HepG2 (cell line): ENCODE measurements at regions not wholly inside any gene's neighbourhood (a gene's known extent, or its start where the extent isn't known, plus 50 kb on each side); places are given as distances from the start of the nearest gene placed in this dataset.

ENCODE experiments used
- ATAC-seq: fragments of 200-7000 bp; cut with Tn5 transposase; 3 replicates; pipeline ENCODE4 v1.9.1; 2020; ENCODE audit warnings: mild to moderate bottlenecking, moderate library complexity
- BruUV-seq: library from RNA; stranded (reverse); fragments of 400-500 nt; replicated peaks from 2 replicates; lab custom pipeline; 2021; lab: Mats Ljungman, UMichigan
- CTCF ChIA-PET: fragments of 300-600 bp; formaldehyde crosslinking; extraction: SDS; loops from one replicate; lab custom pipeline; 2021; ENCODE audit warnings: low total read pairs, inconsistent platforms, low intra/inter-chr PET ratio; lab: Yijun Ruan, JAX
- POLR2A ChIA-PET: fragments of 350-600 bp; sonication (Branson Sonifier 250); formaldehyde crosslinking; loops from one replicate; lab custom pipeline; 2020; ENCODE audit warnings: antibody characterized with exemption, inconsistent platforms; lab: Yijun Ruan, JAX
- DNase-seq: peaks from one replicate; pipeline ENCODE4 v3.0.0-alpha.2; 2015; ENCODE audit warnings: low spot score
- FAIRE-seq: peaks from 3 replicates; lab custom pipeline; 2011; peaks lifted over from hg19 to GRCh38; lab: Jason Lieb, UNC
- H2AFZ ChIP-seq: one replicate; pipeline ENCODE4 v1.6.1; 2011; ENCODE audit warnings: low read length, inconsistent platforms
- H3K27ac ChIP-seq: fragments of 300-600 bp; 3 replicates; pipeline ENCODE4 v1.8.0; 2011; ENCODE audit warnings: mixed run types, mild to moderate bottlenecking, mixed read lengths, low read length, inconsistent platforms; ENCODE audit not compliant: insufficient read depth; ENCODE audit errors: extremely low read length
- H3K27me3 ChIP-seq, 2 experiments: fragments of 200-600 bp in 1 of 2; 2 replicates in 1 of 2; 3 replicates in 1 of 2; pipeline versions ENCODE4 v1.6.0 to v1.8.0; 2011; ENCODE audit warnings: low read length in 2 of 2, mild to moderate bottlenecking in 2 of 2, moderate library complexity in 2 of 2, inconsistent platforms in 1 of 2; ENCODE audit not compliant: insufficient read depth in 2 of 2, control insufficient read depth in 1 of 2
- H3K36me3 ChIP-seq, 2 experiments: fragments of 200-600 bp in 1 of 2; replicated peaks in 1 of 2; 2 replicates in 1 of 2; 3 replicates in 1 of 2; pipeline versions ENCODE4 v1.5.1 to v1.8.0; 2011; ENCODE audit warnings: low read length in 2 of 2, inconsistent platforms in 1 of 2; ENCODE audit not compliant: insufficient read depth in 2 of 2, control insufficient read depth in 1 of 2
- H3K4me1 ChIP-seq: 2 replicates; pipeline ENCODE4 v1.5.1; 2012; ENCODE audit warnings: low read length, inconsistent platforms; ENCODE audit not compliant: insufficient read depth
- H3K4me2 ChIP-seq: 2 replicates; pipeline ENCODE4 v1.6.0; 2011; ENCODE audit warnings: low read depth, low read length, inconsistent platforms
- H3K4me3 ChIP-seq, 3 experiments: fragments of 200-600 bp in 1 of 3; sonication (generic), shearing (Covaris generic) in 1 of 3; replicated peaks in 1 of 3; 2 replicates each; pipeline ENCODE4 v1.5.1; 2011 to 2016; ENCODE audit warnings: low read length in 3 of 3, inconsistent platforms in 2 of 3, low read depth in 2 of 3, mild to moderate bottlenecking in 2 of 3, control low read depth in 1 of 3, mixed read lengths in 1 of 3; ENCODE audit not compliant: insufficient read depth in 1 of 3
- H3K79me2 ChIP-seq: one replicate; pipeline ENCODE4 v1.6.1; 2011; ENCODE audit warnings: low read length, inconsistent platforms; ENCODE audit not compliant: insufficient read depth
- H3K9ac ChIP-seq: 2 replicates; pipeline ENCODE4 v1.6.0; 2011; ENCODE audit warnings: mild to moderate bottlenecking, low read depth, low read length, inconsistent platforms; ENCODE audit not compliant: insufficient read depth
- H3K9me3 ChIP-seq: 2 replicates; pipeline ENCODE4 v1.5.1; 2012; ENCODE audit warnings: mild to moderate bottlenecking, low read length
- H4K20me1 ChIP-seq: 2 replicates; pipeline ENCODE4 v1.6.0; 2011; ENCODE audit warnings: inconsistent platforms, mild to moderate bottlenecking, low read length, moderate library complexity; ENCODE audit not compliant: insufficient read depth
- GTF3A ChIP-seq: sonication (generic); formaldehyde crosslinking; conservative IDR thresholded peaks from 2 replicates; pipeline ENCODE4 v1.4.0; 2020; ENCODE audit warnings: mild to moderate bottlenecking, missing genetic modification reagents
- HDAC1 ChIP-seq: sonication (generic); formaldehyde crosslinking; IDR thresholded peaks from 2 replicates; pipeline ENCODE4 v1.5.1; 2020; ENCODE audit warnings: mild to moderate bottlenecking, missing genetic modification reagents
- LCORL ChIP-seq, 2 experiments: fragments of 450-650 bp in 1 of 2; sonication (generic) in 1 of 2; formaldehyde crosslinking in 1 of 2; IDR thresholded peaks; 2 replicates each; pipeline versions ENCODE4 v1.5.0 to v1.6.1; 2017 to 2020; ENCODE audit warnings: antibody characterized with exemption in 1 of 2, missing genetic modification reagents in 1 of 2
- SRF ChIP-seq: IDR thresholded peaks from 2 replicates; pipeline ENCODE4 v1.6.1; 2011; ENCODE audit warnings: mild to moderate bottlenecking, low read depth, low read length, moderate library complexity
- TMF1 ChIP-seq: sonication (generic); formaldehyde crosslinking; IDR thresholded peaks from 2 replicates; pipeline ENCODE4 v1.8.1; 2022; ENCODE audit warnings: low read depth, missing genetic modification reagents
- ZBTB44 ChIP-seq: sonication (generic); formaldehyde crosslinking; IDR thresholded peaks from 2 replicates; pipeline ENCODE4 v1.4.0; 2020; ENCODE audit warnings: missing genetic modification reagents
- ZSCAN12 ChIP-seq: sonication (generic); formaldehyde crosslinking; IDR thresholded peaks from 2 replicates; pipeline ENCODE4 v1.9.0; 2021; ENCODE audit warnings: mild to moderate bottlenecking, missing genetic modification reagents
- WGBS: methylation state at CpG from one replicate; pipeline ENCODE4 v1.1.6; 2017; ENCODE audit warnings: low lambda C conversion rate; 5-methylcytosine and 5-hydroxymethylcytosine counted together
- in situ Hi-C: cut with HindIII; loops from 2 replicates; pipeline ENCODE4 v1.10.0; 2017; ENCODE audit warnings: low pct_unique_long_range_greater_than_20kb; ENCODE audit not compliant: extremely low pct_ligation_motif_present
- intact Hi-C: fragments of 100-400 bp; cut with micrococcal nuclease; formaldehyde crosslinking; loops from one replicate; pipeline ENCODE4 v1.10.0; 2022; ENCODE audit not compliant: unreplicated experiment
- TF ChIP-seq, protein P1 (sequence below): sonication (generic); formaldehyde crosslinking; IDR thresholded peaks from 2 replicates; pipeline ENCODE4 v1.5.0; 2020; ENCODE audit warnings: missing genetic modification reagents

GRCh38 chr3:106570426-106570825, 701.6 kb upstream of the CBLB start:
- no peaks in the 10 kb centered on the region for H3K79me2 ChIP-seq
- ATAC-seq (no peak), FAIRE-seq (no peak), DNase-seq (no peak)
- no peak overlapping the region for H3K27ac ChIP-seq
- H3K36me3 ChIP-seq = no peaks in the 10 kb centered on the region
- ChIA-PET POLR2A (no interaction called here), CTCF (no interaction called here)
- no TSS peak for BruUV-seq
- WGBS = 50% methylated on average over 1 of the region's 1 CpG
- no peak overlapping the region for H2AFZ ChIP-seq
- no peaks in the 10 kb centered on the region for H3K27me3 ChIP-seq
- intact Hi-C loops = no loop called here
- in situ Hi-C loops = no loop called here
- no peak overlapping the region for H3K9ac ChIP-seq
- no peaks in the 10 kb centered on the region for H3K9me3 ChIP-seq
- H3K4me3 ChIP-seq = no peak overlapping the region
- no peaks in the 10 kb centered on the region for H3K4me1 ChIP-seq
- H4K20me1 ChIP-seq = no peaks in the 10 kb centered on the region
- TF ChIP-seq TMF1 (CRISPR knock-in tag) (no peak), ZBTB44 (CRISPR knock-in tag) (no peak), HDAC1 (no peak), ZSCAN12 (CRISPR knock-in tag) (no peak)
- TF ChIP-seq, protein P1, sequence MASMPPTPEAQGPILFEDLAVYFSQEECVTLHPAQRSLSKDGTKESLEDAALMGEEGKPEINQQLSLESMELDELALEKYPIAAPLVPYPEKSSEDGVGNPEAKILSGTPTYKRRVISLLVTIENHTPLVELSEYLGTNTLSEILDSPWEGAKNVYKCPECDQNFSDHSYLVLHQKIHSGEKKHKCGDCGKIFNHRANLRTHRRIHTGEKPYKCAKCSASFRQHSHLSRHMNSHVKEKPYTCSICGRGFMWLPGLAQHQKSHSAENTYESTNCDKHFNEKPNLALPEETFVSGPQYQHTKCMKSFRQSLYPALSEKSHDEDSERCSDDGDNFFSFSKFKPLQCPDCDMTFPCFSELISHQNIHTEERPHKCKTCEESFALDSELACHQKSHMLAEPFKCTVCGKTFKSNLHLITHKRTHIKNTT (CRISPR knock-in tag) = no peak
- no peak overlapping the region for H3K4me2 ChIP-seq

- TF ChIP-seq LCORL (IDR thresholded peaks at IDR 0.05) (no peak), LCORL (CRISPR knock-in tag; IDR thresholded peaks at IDR 0.05) (no peak), GTF3A (CRISPR knock-in tag) (no peak), SRF (peak; percentile 34; the same call in 1 of the 2 replicates)
- TF ChIP-seq, all 625 proteins: peak for 1
- H2AFZ ChIP-seq = no peak overlapping the region
- no peaks in the 10 kb centered on the region for H4K20me1 ChIP-seq
- ChIA-PET CTCF (no interaction called here), POLR2A (no interaction called here)
- ATAC-seq (no peak), FAIRE-seq (no peak), DNase-seq (no peak)
- no peak overlapping the region for H3K27ac ChIP-seq
- intact Hi-C loops (no loop called here), in situ Hi-C loops (no loop called here)
- 0% methylated on average over 3 of the region's 3 CpGs for WGBS
- H3K9me3 ChIP-seq = no peaks in the 10 kb centered on the region
- H3K4me1 ChIP-seq = no peaks in the 10 kb centered on the region
- no peaks in the 10 kb centered on the region for H3K79me2 ChIP-seq
- H3K9ac ChIP-seq = no peak overlapping the region
- H3K36me3 ChIP-seq = no peaks in the 10 kb centered on the region
- BruUV-seq = no TSS peak
- no peaks in the 10 kb centered on the region for H3K27me3 ChIP-seq
- no peak overlapping the region for H3K4me2 ChIP-seq
- no peak overlapping the region for H3K4me3 ChIP-seq
Measured at GRCh38 chr3:106573605-106574004, 704.8 kb upstream of the CBLB start.
